HG02610 (cell line): ENCODE measurements at regions not wholly inside any gene's neighbourhood (a gene's known extent, or its start where the extent isn't known, plus 50 kb on each side); places are given as distances from the start of the nearest gene placed in this dataset.
"Not testable (repeated sequence)": the region's sequence is repeated elsewhere in the genome, so short reads cannot be mapped to it uniquely, and the experiment has no call there.

Source experiments
- ATAC-seq: cut with Tn5 transposase; IDR thresholded peaks from one replicate; pipeline ENCODE4 v1.9.1; 2021; ENCODE audit warnings: mild to moderate bottlenecking, moderate library complexity; ENCODE audit not compliant: unreplicated experiment

DNA sequence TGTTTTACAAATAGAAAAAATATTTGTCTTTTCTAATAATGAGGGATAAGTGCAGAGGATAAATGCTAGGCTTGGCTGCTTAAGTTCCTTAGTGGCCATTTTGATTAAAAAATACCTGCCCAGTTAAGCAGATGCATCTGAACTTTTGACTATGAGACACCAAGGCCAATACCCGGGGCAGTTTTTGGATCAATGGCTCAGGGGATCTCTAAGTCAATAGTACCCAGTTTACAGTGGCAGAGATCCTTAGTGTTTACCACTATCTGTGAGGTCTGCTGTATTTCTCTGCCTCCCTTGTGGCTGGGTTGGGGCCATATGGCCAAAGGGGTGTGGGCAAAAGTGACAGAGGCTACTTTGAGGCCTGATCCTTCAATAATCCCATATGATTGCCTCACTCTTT, 184.5 kb upstream of the MAST4 start:
- no peak for ATAC-seq

GRCh38 chr5:66413931-66414330, 182.3 kb upstream of the MAST4 start:
- no peak for ATAC-seq

GRCh38 chr5:66415208-66415607, 181.0 kb upstream of the MAST4 start:
- ATAC-seq = no peak

DNA sequence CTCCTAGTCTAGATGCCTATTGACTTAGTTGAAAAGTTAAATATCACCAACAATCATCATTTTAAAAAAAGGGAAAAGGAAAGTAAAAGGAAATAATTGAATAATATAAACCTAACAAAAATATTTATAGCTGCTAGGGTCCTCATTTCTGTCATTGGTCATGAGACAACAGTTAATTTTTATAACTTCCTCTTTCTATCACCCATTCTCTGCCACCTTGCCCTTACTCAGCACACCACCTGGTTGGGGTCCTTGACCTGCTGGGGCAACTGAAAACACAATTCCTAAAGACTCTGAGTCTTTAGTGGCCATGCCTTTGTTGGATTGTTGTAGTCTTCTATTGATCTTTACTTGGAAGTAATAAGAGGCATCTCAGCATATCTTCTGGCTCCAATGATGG, 179.5 kb upstream of the MAST4 start:
- ATAC-seq = no peak

DNA sequence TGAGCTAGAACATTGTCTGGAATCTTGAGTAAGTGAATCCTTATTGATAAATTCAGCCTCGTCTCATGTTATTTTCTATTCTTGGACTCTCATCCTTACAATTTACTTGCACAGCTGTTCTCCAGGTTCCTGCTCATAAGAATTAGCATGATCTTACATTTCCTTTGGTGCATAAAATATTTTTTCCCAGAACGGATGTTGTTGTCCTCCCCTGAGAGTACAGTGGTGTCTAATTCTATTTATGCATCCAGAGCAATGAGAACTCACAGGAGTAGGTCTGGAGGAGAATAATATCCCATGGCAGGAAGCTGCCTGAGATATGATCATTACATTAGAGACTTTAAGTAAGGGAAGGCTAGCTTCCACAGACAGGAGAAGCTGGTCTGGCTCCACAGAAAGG, 178.4 kb upstream of the MAST4 start:
- no peak for ATAC-seq

DNA sequence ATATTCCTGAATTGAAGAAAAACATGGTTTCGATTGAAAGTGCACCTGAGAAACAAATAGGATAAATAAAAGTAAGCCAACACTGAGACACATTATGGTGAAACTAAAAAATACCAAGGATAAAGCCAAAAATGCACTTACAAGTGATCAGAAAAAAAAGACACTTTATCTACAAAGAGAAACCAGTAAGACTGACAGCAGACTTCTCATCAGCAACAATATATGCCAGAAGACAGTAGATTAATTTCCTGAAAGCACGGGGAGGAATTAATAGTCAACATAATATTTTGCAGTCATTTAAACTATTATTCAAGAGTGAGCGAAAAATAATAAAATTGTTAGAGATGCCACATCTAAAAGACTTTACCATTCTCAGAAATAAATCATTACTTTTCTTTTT, 172.7 kb upstream of the MAST4 start:
- ATAC-seq = no peak

- no peak for ATAC-seq
These were observed 170.4 kb upstream of the MAST4 start for GRCh38 chr5:66425842-66426241.

GRCh38 chr5:66426259-66427138, 169.7 kb upstream of the MAST4 start:
- ATAC-seq = no peak

DNA sequence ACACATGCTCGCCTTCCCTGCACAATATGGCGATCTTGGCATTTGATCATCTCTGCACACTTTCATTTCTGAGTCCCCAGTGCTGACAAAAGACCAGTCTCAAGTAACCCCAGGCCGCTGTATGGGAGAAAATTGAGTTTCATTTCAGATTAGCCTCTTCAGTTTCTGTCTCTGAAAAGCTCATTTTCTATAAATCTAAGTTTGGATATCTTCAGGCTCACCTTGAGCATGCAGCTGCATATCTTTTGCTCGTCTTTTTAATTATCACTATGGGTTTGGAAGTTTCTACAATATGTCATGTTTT, 169.1 kb upstream of the MAST4 start:
- no peak for ATAC-seq

DNA sequence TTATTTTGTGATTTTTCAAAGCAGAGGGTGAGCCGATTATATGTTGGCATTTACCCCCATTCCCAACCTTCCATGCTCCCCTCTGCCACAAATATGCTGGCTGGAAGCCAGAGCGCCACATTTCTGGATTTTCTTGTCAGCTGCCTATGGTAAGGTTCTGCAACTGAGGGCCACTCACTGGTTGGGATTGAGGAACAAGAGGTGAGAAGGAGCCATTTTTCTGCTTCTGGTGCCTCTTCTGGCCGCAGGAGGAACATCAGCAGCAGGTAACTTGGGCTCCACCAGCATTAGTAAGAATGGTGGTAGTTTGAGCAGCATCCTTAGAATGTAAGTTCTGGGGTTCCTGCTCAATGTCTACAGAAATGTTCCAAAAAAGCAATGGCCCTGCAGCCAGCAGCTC, 159.5 kb upstream of the MAST4 start:
- no peak for ATAC-seq

DNA sequence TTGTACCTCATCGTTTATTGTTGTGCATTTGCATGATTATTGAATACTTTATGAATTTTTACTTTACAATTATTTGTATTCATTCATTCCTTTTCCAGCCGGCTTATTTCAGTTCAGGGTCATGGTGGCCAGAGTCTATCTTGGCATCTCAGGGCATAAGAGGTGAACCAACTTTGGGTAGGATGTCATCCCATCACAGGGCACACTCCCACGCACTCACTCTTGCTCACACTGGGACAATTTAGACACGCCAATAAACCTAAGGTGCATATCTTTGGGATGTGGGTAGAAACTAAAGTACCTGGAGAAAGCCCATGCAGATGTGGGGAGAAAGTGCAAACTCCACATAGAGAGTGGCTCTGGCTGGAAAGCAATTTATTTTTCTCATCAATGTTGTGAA, 158.1 kb upstream of the MAST4 start:
- no peak for ATAC-seq

DNA sequence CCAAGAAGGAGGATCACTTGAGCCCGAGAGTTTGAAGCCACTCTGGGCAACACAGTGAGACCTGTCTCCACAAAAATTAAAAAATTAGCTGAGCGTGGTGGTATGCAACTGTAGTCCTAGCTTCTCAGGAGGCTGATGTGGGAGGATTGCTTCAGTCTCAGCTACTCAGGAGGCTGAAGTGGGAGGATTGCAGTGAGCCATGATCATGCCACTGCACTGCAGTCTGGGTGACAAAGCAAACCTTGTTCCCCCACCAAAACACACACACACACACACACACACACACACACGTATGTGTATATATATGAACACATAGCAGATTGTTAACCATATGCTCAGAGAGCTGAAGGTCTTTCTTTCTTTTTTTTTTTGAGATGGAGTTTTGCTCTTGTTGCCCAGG, 157.5 kb upstream of the MAST4 start:
- no peak for ATAC-seq

GRCh38 chr5:66440202-66440680, 156.0 kb upstream of the MAST4 start:
- ATAC-seq = peak; percentile 54

DNA sequence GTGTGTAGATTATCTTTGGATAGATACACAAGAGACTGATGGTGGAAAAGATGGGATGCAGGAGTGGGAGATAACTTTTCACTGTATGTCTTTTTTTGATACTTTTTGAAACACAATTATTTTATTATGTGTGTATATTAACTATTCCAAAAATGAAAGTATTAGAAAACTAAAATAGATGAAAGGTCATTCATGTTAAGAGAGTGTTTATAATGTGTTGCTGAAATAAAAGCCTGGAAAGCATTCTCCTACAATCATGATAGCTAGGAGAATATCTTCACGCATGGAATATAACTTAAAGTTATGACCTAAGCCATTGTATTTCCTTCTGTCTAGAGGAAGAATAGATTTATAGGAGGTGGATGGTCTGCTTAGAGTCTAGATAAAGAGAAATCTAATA, 154.8 kb upstream of the MAST4 start:
- no peak for ATAC-seq

DNA sequence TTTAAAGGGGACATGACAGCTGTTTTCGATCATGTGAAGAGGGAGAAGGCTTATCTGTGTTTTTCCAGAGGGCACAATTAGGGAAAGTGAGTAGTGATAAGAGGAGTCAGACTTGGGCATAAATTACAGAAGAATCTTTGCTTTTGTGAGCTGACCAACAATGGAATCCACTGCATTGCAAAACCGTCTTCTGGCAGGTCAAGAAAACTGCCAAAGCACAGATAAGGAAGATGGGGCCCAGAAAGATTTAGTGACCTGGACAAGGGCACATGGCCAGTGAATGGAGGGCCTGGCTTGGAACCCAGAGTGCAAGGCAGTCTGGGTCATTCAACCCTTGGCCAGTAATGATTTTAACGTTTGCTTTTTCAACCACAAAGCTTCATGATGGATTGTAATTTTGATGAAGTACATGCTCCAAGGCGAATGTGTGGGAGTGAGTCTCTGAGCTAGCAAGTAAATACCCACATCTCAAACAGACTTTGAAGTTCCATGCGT, 153.2 kb upstream of the MAST4 start:
- ATAC-seq = no peak

DNA sequence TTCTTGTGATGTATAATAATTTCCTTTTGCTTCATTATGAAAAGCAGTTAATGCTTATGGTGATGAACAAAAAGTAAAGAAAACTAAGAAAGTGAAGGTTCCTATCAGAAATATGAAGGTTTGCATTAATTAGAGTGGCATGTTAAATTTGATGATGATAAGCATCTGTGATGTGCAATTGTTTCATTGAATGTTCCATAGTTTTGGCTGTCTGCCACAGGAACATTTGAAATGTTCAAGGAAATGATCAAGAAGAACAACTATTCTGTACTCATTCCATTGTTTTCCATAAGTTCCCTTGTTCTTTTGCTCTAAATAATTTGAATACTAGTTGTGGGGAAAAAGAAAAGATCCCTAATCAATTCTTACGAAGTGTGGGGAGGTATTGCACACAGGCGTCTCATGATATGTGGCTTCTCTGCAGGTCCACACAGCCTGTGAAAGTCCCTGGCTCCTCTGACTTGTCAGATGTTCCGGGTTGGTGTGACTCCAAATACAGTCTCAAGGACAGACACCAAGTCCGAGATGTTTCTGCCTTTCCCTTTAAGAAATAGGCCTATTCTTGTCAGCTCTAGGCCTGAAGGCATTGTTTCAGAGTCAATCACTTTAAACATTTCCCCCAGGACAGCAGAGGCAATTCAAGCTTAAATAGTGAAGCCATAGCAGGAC, 152.6 kb upstream of the MAST4 start:
- no peak for ATAC-seq

DNA sequence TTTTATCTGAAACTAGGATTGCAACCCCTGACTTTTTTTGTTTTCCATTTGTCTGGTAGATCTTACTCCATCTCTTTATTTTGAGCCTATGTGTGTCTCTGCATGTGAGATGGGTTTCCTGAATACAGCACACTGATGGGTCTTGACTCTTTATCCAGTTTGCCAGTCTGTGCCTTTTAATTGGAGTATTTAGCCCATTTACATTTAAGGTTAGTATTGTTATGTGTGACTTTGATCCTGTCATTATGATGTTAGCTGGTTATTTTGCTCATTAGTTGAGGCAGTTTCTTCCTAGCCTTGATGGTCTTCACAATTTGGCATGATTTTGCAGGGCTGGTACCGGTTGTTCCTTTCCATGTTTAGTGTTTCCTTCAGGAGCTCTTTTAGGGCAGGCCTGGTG, 148.1 kb upstream of the MAST4 start:
- ATAC-seq = not testable (repeated sequence)

DNA sequence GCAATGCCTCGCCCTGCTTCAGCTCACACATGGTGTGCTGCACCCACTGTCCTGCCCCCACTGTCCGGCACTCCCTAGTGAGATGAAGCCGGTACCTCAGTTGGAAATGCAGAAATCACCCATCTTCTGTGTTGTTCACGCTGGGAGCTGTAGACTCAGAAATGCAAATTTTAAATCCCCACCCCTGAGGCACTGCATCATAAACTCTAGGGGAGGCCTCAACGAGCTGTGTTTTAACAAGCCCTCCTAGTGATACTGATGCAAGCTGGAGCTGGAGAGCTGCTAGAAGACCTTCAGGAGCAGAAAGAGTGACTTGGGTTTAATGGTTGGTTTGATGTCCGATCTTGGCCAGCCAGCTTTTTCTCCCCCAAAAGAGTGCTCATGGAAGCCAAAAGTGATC, 146.0 kb upstream of the MAST4 start:
- no peak for ATAC-seq

GRCh38 chr5:66450988-66451387, 145.2 kb upstream of the MAST4 start:
- no peak for ATAC-seq

DNA sequence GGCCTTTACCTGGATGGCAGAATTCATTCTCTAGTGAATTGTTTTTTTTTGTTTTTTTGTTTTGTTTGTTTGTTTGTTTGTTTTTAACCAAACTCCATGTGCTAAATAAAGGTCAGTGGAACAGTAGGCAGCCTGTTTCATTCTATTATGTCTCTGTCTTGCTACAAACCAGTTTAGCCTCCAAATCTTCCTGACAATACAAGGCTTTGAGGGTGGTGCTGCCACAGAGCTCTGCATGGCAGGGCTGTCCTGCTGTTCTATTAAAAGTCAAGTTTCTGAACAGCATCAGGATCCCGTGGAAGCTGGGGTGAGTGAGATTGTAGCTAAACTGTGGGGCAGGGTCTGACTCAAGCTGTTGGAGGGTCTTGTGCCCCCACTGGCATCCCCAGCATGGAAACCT, 144.1 kb upstream of the MAST4 start:
- no peak for ATAC-seq

GRCh38 chr5:66454186-66455078, 141.8 kb upstream of the MAST4 start:
- no peak for ATAC-seq
